Smooth muscle cell (in vitro differentiated cells): ENCODE measurements at regions not wholly inside any gene's neighbourhood (a gene's known extent, or its start where the extent isn't known, plus 50 kb on each side); places are given as distances from the start of the nearest gene placed in this dataset.

Source experiments
- DNase-seq: peaks from one replicate; lab custom pipeline; 2025; ENCODE audit not compliant: unreplicated experiment; lab: John Stamatoyannopoulos, UW
- H2AFZ ChIP-seq: fragments of 200-600 bp; sonication (generic); 2 replicates; pipeline ENCODE4 v1.6.0; 2016; ENCODE audit warnings: antibody characterized with exemption, low read depth, mild to moderate bottlenecking
- H3F3A ChIP-seq: fragments of 200-600 bp; sonication (generic); 2 replicates; pipeline ENCODE4 v1.6.0; 2017; ENCODE audit warnings: antibody characterized with exemption, low read depth
- H3K27ac ChIP-seq: fragments of 200-600 bp; sonication (generic); 2 replicates; pipeline ENCODE4 v1.5.1; 2016; ENCODE audit warnings: low read depth, mild to moderate bottlenecking
- H3K27me3 ChIP-seq: fragments of 200-600 bp; sonication (generic); 2 replicates; pipeline ENCODE4 v1.6.1; 2016; ENCODE audit warnings: low read depth, mild to moderate bottlenecking
- H3K36me3 ChIP-seq: fragments of 200-600 bp; sonication (generic); 2 replicates; pipeline ENCODE4 v1.5.1; 2016; ENCODE audit warnings: low read depth
- H3K4me1 ChIP-seq: fragments of 200-600 bp; sonication (generic); 2 replicates; pipeline ENCODE4 v1.5.1; 2016; ENCODE audit warnings: low read depth
- H3K4me2 ChIP-seq: fragments of 200-600 bp; sonication (generic); 2 replicates; pipeline ENCODE4 v1.6.0; 2016; ENCODE audit warnings: mild to moderate bottlenecking
- H3K4me3 ChIP-seq: fragments of 200-600 bp; sonication (generic); 2 replicates; pipeline ENCODE4 v1.5.1; 2016; ENCODE audit warnings: mild to moderate bottlenecking
- H3K79me2 ChIP-seq: fragments of 200-600 bp; sonication (generic); 2 replicates; pipeline ENCODE4 v1.6.0; 2016; ENCODE audit warnings: low read depth, mild to moderate bottlenecking
- H3K9ac ChIP-seq: fragments of 200-600 bp; sonication (generic); 2 replicates; pipeline ENCODE4 v1.6.0; 2016; ENCODE audit warnings: low read depth
- H3K9me3 ChIP-seq: fragments of 200-600 bp; sonication (generic); replicated peaks from 2 replicates; pipeline ENCODE4 v1.5.1; 2016; ENCODE audit warnings: low read depth
- H4K20me1 ChIP-seq: fragments of 200-600 bp; sonication (generic); 2 replicates; pipeline ENCODE4 v1.6.0; 2016; ENCODE audit warnings: low read depth
- CTCF ChIP-seq: fragments of 200-600 bp; sonication (generic); IDR thresholded peaks from 2 replicates; pipeline ENCODE4 v1.5.1; 2017; ENCODE audit warnings: borderline replicate concordance, mild to moderate bottlenecking, antibody characterized with exemption; ENCODE audit not compliant: insufficient read depth, poor library complexity, severe bottlenecking
- WGBS: methylation state at CpG from one replicate; pipeline ENCODE4 v1.1.7; 2016; ENCODE audit warnings: low lambda C conversion rate; 5-methylcytosine and 5-hydroxymethylcytosine counted together

- WGBS = 81% methylated on average over 12 of the region's 12 CpGs
- Histone ChIP-seq H2AFZ (no peak overlapping the region), H3K9ac (no peak overlapping the region), H3K27me3 (peaks cover 45% of the 10 kb centered on the region), H3K4me1 (peaks cover 5% of the 10 kb centered on the region), H3K27ac (no peak overlapping the region), H3K79me2 (no peaks in the 10 kb centered on the region), H3K4me3 (no peak overlapping the region), H4K20me1 (no peaks in the 10 kb centered on the region), H3F3A (no peaks in the 10 kb centered on the region), H3K9me3 (no peaks in the 10 kb centered on the region), H3K4me2 (no peak overlapping the region), H3K36me3 (no peaks in the 10 kb centered on the region)
- no peak for TF ChIP-seq CTCF
- DNase-seq = no peak
Observed at GRCh38 chr1:29896791-29897714, 660.7 kb downstream of the PTPRU start.

- Histone ChIP-seq H3K4me1 (no peaks in the 10 kb centered on the region), H3K27me3 (peaks cover 44% of the 10 kb centered on the region), H3K79me2 (no peaks in the 10 kb centered on the region), H3K9ac (no peak overlapping the region), H3K36me3 (no peaks in the 10 kb centered on the region), H3K4me3 (no peak overlapping the region), H2AFZ (no peak overlapping the region), H3K9me3 (no peaks in the 10 kb centered on the region), H3F3A (no peaks in the 10 kb centered on the region), H3K27ac (no peak overlapping the region), H3K4me2 (no peak overlapping the region), H4K20me1 (no peaks in the 10 kb centered on the region)
- WGBS = 94% methylated on average over 3 of the region's 3 CpGs
- no peak for TF ChIP-seq CTCF
- DNase-seq = no peak
Observed at GRCh38 chr1:29896300-29896699, 660.0 kb downstream of the PTPRU start.

GRCh38 chr1:29895201-29895600 lies 658.9 kb downstream of the PTPRU start:
- no peaks in the 10 kb centered on the region for H3F3A ChIP-seq
- H3K27ac ChIP-seq = no peak overlapping the region
- no peaks in the 10 kb centered on the region for H4K20me1 ChIP-seq
- no peak for DNase-seq
- H2AFZ ChIP-seq = no peak overlapping the region
- no peak overlapping the region for H3K4me2 ChIP-seq
- no peaks in the 10 kb centered on the region for H3K9me3 ChIP-seq
- H3K4me3 ChIP-seq = no peak overlapping the region
- no peak for TF ChIP-seq CTCF
- peaks cover 46% of the 10 kb centered on the region for H3K27me3 ChIP-seq
- no peak overlapping the region for H3K9ac ChIP-seq
- no peaks in the 10 kb centered on the region for H3K4me1 ChIP-seq
- WGBS = 86% methylated on average over 4 of the region's 4 CpGs
- no peaks in the 10 kb centered on the region for H3K79me2 ChIP-seq
- no peaks in the 10 kb centered on the region for H3K36me3 ChIP-seq

GRCh38 chr1:29894311-29894710 lies 658.0 kb downstream of the PTPRU start:
- no peaks in the 10 kb centered on the region for H3K9me3 ChIP-seq
- DNase-seq = no peak
- no peak overlapping the region for H3K4me3 ChIP-seq
- TF ChIP-seq CTCF = no peak
- H4K20me1 ChIP-seq = no peaks in the 10 kb centered on the region
- no peak overlapping the region for H3K4me2 ChIP-seq
- H3K9ac ChIP-seq = no peak overlapping the region
- H3K4me1 ChIP-seq = no peaks in the 10 kb centered on the region
- no peak overlapping the region for H2AFZ ChIP-seq
- no peaks in the 10 kb centered on the region for H3K36me3 ChIP-seq
- no peak overlapping the region for H3K27ac ChIP-seq
- no peaks in the 10 kb centered on the region for H3F3A ChIP-seq
- WGBS = 97% methylated on average over 5 of the region's 5 CpGs
- H3K79me2 ChIP-seq = no peaks in the 10 kb centered on the region
- H3K27me3 ChIP-seq = peaks cover 44% of the 10 kb centered on the region
